GM12878 (cell line): ENCODE measurements at regions not wholly inside any gene's neighbourhood (a gene's known extent, or its start where the extent isn't known, plus 50 kb on each side); places are given as distances from the start of the nearest gene placed in this dataset.

Source experiments
- ATF2 ChIP-seq: IDR thresholded peaks from 2 replicates; pipeline ENCODE4 v1.6.1; 2012; ENCODE audit warnings: low read length, inconsistent platforms
- BHLHE40 ChIP-seq, 2 experiments: fragments of 450-650 bp in 1 of 2; IDR thresholded peaks; 2 replicates each; pipeline ENCODE4 v1.6.1; 2011 to 2017; ENCODE audit warnings: low read depth in 2 of 2, borderline replicate concordance in 1 of 2, improper control_type of control experiment in 1 of 2, low read length in 1 of 2, mild to moderate bottlenecking in 1 of 2
- CEBPZ ChIP-seq: fragments of 150-350 bp; IDR thresholded peaks from 2 replicates; pipeline ENCODE4 v1.6.1; 2016; ENCODE audit warnings: low read depth, low read length
- EP300 ChIP-seq, 2 experiments: fragments of 150-350 bp in 1 of 2; IDR thresholded peaks; 2 replicates each; pipeline ENCODE4 v1.6.1; 2011 to 2012; ENCODE audit warnings: low read depth in 2 of 2, low read length in 2 of 2, borderline replicate concordance in 1 of 2, improper control_type of control experiment in 1 of 2, inconsistent platforms in 1 of 2; ENCODE audit not compliant: control insufficient read depth in 1 of 2
- GABPA ChIP-seq: IDR thresholded peaks from 2 replicates; pipeline ENCODE4 v1.6.1; 2014; ENCODE audit warnings: antibody characterized with exemption, low read depth, mild to moderate bottlenecking, inconsistent platforms
- KLF5 ChIP-seq: fragments of 450-650 bp; IDR thresholded peaks from 2 replicates; pipeline ENCODE4 v1.6.1; 2014; ENCODE audit warnings: mild to moderate bottlenecking; ENCODE audit not compliant: partially characterized antibody
- RCOR1 ChIP-seq: conservative IDR thresholded peaks from 2 replicates; pipeline ENCODE4 v1.6.1; 2012; ENCODE audit warnings: low read depth, low read length, improper control_type of control experiment
- SKIL ChIP-seq: fragments of 450-650 bp; IDR thresholded peaks from 2 replicates; pipeline ENCODE4 v1.6.1; 2017; ENCODE audit warnings: mild to moderate bottlenecking, low read depth, inconsistent platforms; ENCODE audit not compliant: poor library complexity, severe bottlenecking
- SMC3 ChIP-seq: IDR thresholded peaks from 2 replicates; pipeline ENCODE4 v1.6.1; 2011; ENCODE audit warnings: low read length, improper control_type of control experiment, borderline replicate concordance
- SUZ12 ChIP-seq: fragments of 200-600 bp; sonication (generic); IDR thresholded peaks from one replicate; pipeline ENCODE4 v1.6.1; 2018; ENCODE audit warnings: antibody characterized with exemption, mild to moderate bottlenecking; ENCODE audit not compliant: unreplicated experiment
- TARDBP ChIP-seq: IDR thresholded peaks from 2 replicates; pipeline ENCODE4 v1.6.1; 2016; ENCODE audit warnings: borderline replicate concordance
- USF2 ChIP-seq: IDR thresholded peaks from 2 replicates; pipeline ENCODE4 v1.6.1; 2011; ENCODE audit warnings: low read depth, low read length, improper control_type of control experiment, borderline replicate concordance

- TF ChIP-seq ATF2 (no peak), BHLHE40 (IDR thresholded peaks at IDR 0.05; ENCODE audit: borderline replicate concordance in 1 of 2, low read depth in 2 of 2, low read length in 1 of 2) (no peak), TARDBP (no peak), SKIL (no peak), GABPA (no peak), EP300 (IDR thresholded peaks at IDR 0.05; ENCODE audit: borderline replicate concordance in 1 of 2, control insufficient read depth in 1 of 2, low read depth in 2 of 2, low read length in 2 of 2) (no peak), RCOR1 (no peak), CEBPZ (no peak), SUZ12 (no peak), SMC3 (no peak), KLF5 (no peak), USF2 (no peak)
These were observed 74.0 kb upstream of the PHF21B start (continued) for GRCh38 chr22:45083659-45084305.
